ENCODE measurements at regions not wholly inside any gene's neighbourhood (a gene's known extent, or its start where the extent isn't known, plus 50 kb on each side); places are given as distances from the start of the nearest gene placed in this dataset.

- H3K4me3 ChIP-seq = no peak overlapping the region
Observed at GRCh38 chr4:106852426-106852825, 183.7 kb downstream of the DKK2 start.

GRCh38 chr4:106851726-106852125 lies 184.4 kb downstream of the DKK2 start:
- Mint-ChIP-seq H3K36me3 (no peaks in the 10 kb centered on the region), H3K27ac (no peak overlapping the region), H3K4me1 (no peaks in the 10 kb centered on the region), H3K9me3 (no peaks in the 10 kb centered on the region), H3K27me3 (ENCODE audit: insufficient read depth, low read depth) (peaks cover 2% of the 10 kb centered on the region), H3K4me3 (no peak overlapping the region)
- no peak for TF ChIP-seq CTCF (IDR thresholded peaks at IDR 0.05)
- no peak for TF ChIP-seq EZH2 (IDR thresholded peaks at IDR 0.05)
- no peak for TF ChIP-seq EZH2phosphoT487 (IDR thresholded peaks at IDR 0.05)
- Histone ChIP-seq H2AFZ (replicated peaks) (no peak overlapping the region), H3K27me3 (no peaks in the 10 kb centered on the region), H3K4me2 (no peak overlapping the region), H3K4me3 (no peak overlapping the region), H3K9ac (no peak overlapping the region), H3F3A (ENCODE audit: low read depth) (no peaks in the 10 kb centered on the region), H3K27ac (no peak overlapping the region), H3K9me3 (ENCODE audit: low read depth) (no peaks in the 10 kb centered on the region), H4K20me1 (ENCODE audit: low read depth) (no peaks in the 10 kb centered on the region), H3K36me3 (no peaks in the 10 kb centered on the region), H3K79me2 (ENCODE audit: low read depth) (no peaks in the 10 kb centered on the region), H3K4me1 (no peaks in the 10 kb centered on the region)
- DNase-seq (ENCODE audit: low spot score) = no peak

More at GRCh38 chr4:106852426-106852825, 183.7 kb downstream of the DKK2 start:
- Mint-ChIP-seq H3K4me3 (no peak overlapping the region), H3K36me3 (no peaks in the 10 kb centered on the region), H3K4me1 (no peaks in the 10 kb centered on the region), H3K27me3 (ENCODE audit: insufficient read depth, low read depth) (peaks cover 2% of the 10 kb centered on the region), H3K27ac (no peak overlapping the region), H3K9me3 (no peaks in the 10 kb centered on the region)
- Histone ChIP-seq H3K9me3 (ENCODE audit: low read depth) (no peaks in the 10 kb centered on the region), H3K27ac (no peak overlapping the region), H3K4me1 (no peaks in the 10 kb centered on the region), H3K9ac (no peak overlapping the region), H3K4me2 (no peak overlapping the region), H3K36me3 (no peaks in the 10 kb centered on the region), H4K20me1 (ENCODE audit: low read depth) (no peaks in the 10 kb centered on the region), H3K27me3 (no peaks in the 10 kb centered on the region), H3K79me2 (ENCODE audit: low read depth) (no peaks in the 10 kb centered on the region), H3F3A (ENCODE audit: low read depth) (no peaks in the 10 kb centered on the region), H2AFZ (replicated peaks) (no peak overlapping the region)
- no peak for TF ChIP-seq EZH2 (IDR thresholded peaks at IDR 0.05)
- TF ChIP-seq EZH2phosphoT487 (IDR thresholded peaks at IDR 0.05) = no peak
- TF ChIP-seq CTCF (IDR thresholded peaks at IDR 0.05) = no peak
- no peak for DNase-seq (ENCODE audit: low spot score)

- H3K4me2 ChIP-seq = no peak overlapping the region
- no peak for DNase-seq (ENCODE audit: low spot score)
- H3K36me3 ChIP-seq = no peaks in the 10 kb centered on the region
- Mint-ChIP-seq H3K36me3 (no peaks in the 10 kb centered on the region), H3K9me3 (no peaks in the 10 kb centered on the region), H3K4me1 (no peaks in the 10 kb centered on the region), H3K27ac (no peak overlapping the region), H3K4me3 (no peak overlapping the region), H3K27me3 (ENCODE audit: insufficient read depth, low read depth) (peaks cover 2% of the 10 kb centered on the region)
- H4K20me1 ChIP-seq (ENCODE audit: low read depth) = no peaks in the 10 kb centered on the region
- no peaks in the 10 kb centered on the region for H3F3A ChIP-seq (ENCODE audit: low read depth)
- H3K27ac ChIP-seq = no peak overlapping the region
- no peaks in the 10 kb centered on the region for H3K9me3 ChIP-seq (ENCODE audit: low read depth)
- no peaks in the 10 kb centered on the region for H3K27me3 ChIP-seq
- H3K9ac ChIP-seq = no peak overlapping the region
- no peak overlapping the region for H2AFZ ChIP-seq (replicated peaks)
- no peaks in the 10 kb centered on the region for H3K79me2 ChIP-seq (ENCODE audit: low read depth)
- H3K4me3 ChIP-seq = no peak overlapping the region
- no peaks in the 10 kb centered on the region for H3K4me1 ChIP-seq
- TF ChIP-seq CTCF (IDR thresholded peaks at IDR 0.05) (no peak), EZH2 (IDR thresholded peaks at IDR 0.05) (no peak), EZH2phosphoT487 (IDR thresholded peaks at IDR 0.05) (no peak)
Observed at GRCh38 chr4:106850691-106851090, 185.4 kb downstream of the DKK2 start.

Data from neural progenitor cell (in vitro differentiated cells).